Left lung (tissue), 4 donors: ENCODE measurements at regions not wholly inside any gene's neighbourhood (a gene's known extent, or its start where the extent isn't known, plus 50 kb on each side); places are given as distances from the start of the nearest gene placed in this dataset.
A peak's percentile ranks its signal among the peaks of the same experiment; 100 is the strongest.

Experiments
- ATAC-seq: fragments of 200-7000 bp; cut with Tn5 transposase; one replicate; pipeline ENCODE4 v1.9.1; 2020; ENCODE audit warnings: moderate library complexity
- DNase-seq, 4 donors: peaks; one replicate each; pipeline ENCODE4 v3.0.0-alpha.2; 2013 to 2020
- H3K27ac ChIP-seq, 2 donors: fragments of 200-600 bp; sonication (generic) in 1 of 2; one replicate each; pipeline versions ENCODE4 v1.5.0 to v1.8.0; 2020 to 2021
- H3K27me3 ChIP-seq, 2 donors: fragments of 200-600 bp; sonication (generic) in 1 of 2; one replicate each; pipeline versions ENCODE4 v1.5.0 to v1.8.0; 2020 to 2021
- H3K36me3 ChIP-seq, 2 donors: fragments of 200-600 bp; sonication (generic) in 1 of 2; one replicate each; pipeline versions ENCODE4 v1.5.0 to v1.8.0; 2020 to 2021
- H3K4me1 ChIP-seq, 2 donors: fragments of 200-600 bp; one replicate each; pipeline ENCODE4 v1.8.0; 2021
- H3K4me3 ChIP-seq, 2 donors: fragments of 200-600 bp; sonication (generic) in 1 of 2; one replicate each; pipeline versions ENCODE4 v1.5.0 to v1.8.0; 2020 to 2021; ENCODE audit warnings: mild to moderate bottlenecking in 1 of 2
- H3K9me3 ChIP-seq, 2 donors: fragments of 200-600 bp; sonication (generic) in 1 of 2; one replicate each; pipeline versions ENCODE4 v1.5.0 to v1.8.0; 2020 to 2021
- CTCF ChIP-seq, 2 donors: fragments of 200-600 bp; sonication (generic) in 1 of 2; IDR thresholded peaks; one replicate each; pipeline versions ENCODE4 v1.5.0 to v1.8.0; 2021; ENCODE audit warnings: antibody characterized with exemption in 2 of 2
- intact Hi-C, 2 donors: fragments of 100-400 bp; cut with DNase I; formaldehyde crosslinking; loops; one replicate each; pipeline versions ENCODE4 v1.11.2 to v1.14.2; 2022
- donor health status: DM: no; HTN: yes; CAD: no.
- donor health status: DM: no; HTN: no; CAD: no.

- no peak for TF ChIP-seq CTCF (IDR thresholded peaks at IDR 0.05)
- DNase-seq: no peak
- no peak for ATAC-seq
- intact Hi-C loops: no loop called here
- Histone ChIP-seq H3K27me3 (no peaks in the 10 kb centered on the region), H3K4me3 (no peak overlapping the region), H3K4me1 (no peaks in the 10 kb centered on the region), H3K27ac (no peak overlapping the region), H3K9me3 (no peaks in the 10 kb centered on the region), H3K36me3 (no peaks in the 10 kb centered on the region)
Observed at GRCh38 chr14:46051796-46052195, 599.8 kb downstream of the RPL10L start.

- Histone ChIP-seq H3K4me1 (no peaks in the 10 kb centered on the region), H3K27me3 (no peaks in the 10 kb centered on the region), H3K4me3 (no peak overlapping the region), H3K36me3 (no peaks in the 10 kb centered on the region), H3K9me3 (no peaks in the 10 kb centered on the region), H3K27ac (no peak overlapping the region)
- intact Hi-C loops: no loop called here
- no peak for TF ChIP-seq CTCF (IDR thresholded peaks at IDR 0.05)
- ATAC-seq (no peak), DNase-seq (peak in 1 of 4 donors; percentile 0)
Observed at GRCh38 chr14:46048127-46048526, 603.5 kb downstream of the RPL10L start.

GRCh38 chr14:46036099-46036498, 615.5 kb downstream of the RPL10L start:
- intact Hi-C loops: no loop called here
- DNase-seq: no peak
- Histone ChIP-seq H3K27me3 (no peaks in the 10 kb centered on the region), H3K4me1 (no peaks in the 10 kb centered on the region), H3K36me3 (no peaks in the 10 kb centered on the region), H3K9me3 (no peaks in the 10 kb centered on the region), H3K4me3 (no peak overlapping the region), H3K27ac (no peak overlapping the region)
- ATAC-seq: no peak
- TF ChIP-seq CTCF (IDR thresholded peaks at IDR 0.05): no peak

- Histone ChIP-seq H3K9me3 (no peaks in the 10 kb centered on the region), H3K4me1 (no peaks in the 10 kb centered on the region), H3K36me3 (no peaks in the 10 kb centered on the region), H3K4me3 (no peak overlapping the region), H3K27ac (no peak overlapping the region), H3K27me3 (no peaks in the 10 kb centered on the region)
- DNase-seq: no peak
- intact Hi-C loops: no loop called here
- TF ChIP-seq CTCF (IDR thresholded peaks at IDR 0.05): no peak
- no peak for ATAC-seq
Observed at GRCh38 chr14:46034305-46034704, 617.3 kb downstream of the RPL10L start.

GRCh38 chr14:46018846-46019420, 632.6 kb downstream of the RPL10L start:
- no peak for TF ChIP-seq CTCF (IDR thresholded peaks at IDR 0.05)
- Histone ChIP-seq H3K27me3 (no peaks in the 10 kb centered on the region), H3K36me3 (no peaks in the 10 kb centered on the region), H3K4me1 (no peaks in the 10 kb centered on the region), H3K4me3 (no peak overlapping the region), H3K27ac (no peak overlapping the region), H3K9me3 (peaks cover 0 to 5% of the 10 kb centered on the region in 2 donors)
- intact Hi-C loops: no loop called here
- no peak for DNase-seq
- ATAC-seq: no peak
